T-helper 1 cell treated with Interleukin-12 subunit alpha and Interleukin-12 subunit beta and Interleukin-4 antibody, amounts not matched to agents 30 ng/mL and 1 ng/mL, for 36 hours (primary cell): ENCODE measurements at regions not wholly inside any gene's neighbourhood (a gene's known extent, or its start where the extent isn't known, plus 50 kb on each side); places are given as distances from the start of the nearest gene placed in this dataset.
"Not testable (repeated sequence)": the region's sequence is repeated elsewhere in the genome, so short reads cannot be mapped to it uniquely, and the experiment has no call there.

Experiments
- intact Hi-C: fragments of 100-400 bp; cut with micrococcal nuclease; formaldehyde crosslinking; loops from one replicate; pipeline ENCODE4 v1.15.1; 2024

GRCh38 chr16:63422715-63423114 is 1386.5 kb upstream of the CDH8 start:
- intact Hi-C loops: no loop called here

- intact Hi-C loops: no loop called here
Measured at GRCh38 chr16:63416712-63417111, 1380.5 kb upstream of the CDH8 start.

- intact Hi-C loops: no loop called here
Measured at GRCh38 chr16:63415014-63415413, 1378.8 kb upstream of the CDH8 start.

- intact Hi-C loops: no loop called here
Measured at GRCh38 chr16:63410594-63410993, 1374.4 kb upstream of the CDH8 start.

GRCh38 chr16:63403792-63404191 is 1367.6 kb upstream of the CDH8 start:
- intact Hi-C loops: no loop called here

GRCh38 chr16:63388277-63388676 is 1352.0 kb upstream of the CDH8 start:
- intact Hi-C loops: not testable (repeated sequence)

GRCh38 chr16:63385714-63386432 is 1349.6 kb upstream of the CDH8 start:
- intact Hi-C loops: no loop called here

- intact Hi-C loops: no loop called here
Measured at GRCh38 chr16:63373744-63374143, 1337.5 kb upstream of the CDH8 start.

GRCh38 chr16:63372815-63373214 is 1336.6 kb upstream of the CDH8 start:
- intact Hi-C loops: no loop called here

- intact Hi-C loops: no loop called here
Measured at GRCh38 chr16:63372283-63372682, 1336.0 kb upstream of the CDH8 start.

- intact Hi-C loops: no loop called here
Measured at GRCh38 chr16:63365649-63366304, 1329.5 kb upstream of the CDH8 start.

GRCh38 chr16:63363738-63364137 is 1327.5 kb upstream of the CDH8 start:
- intact Hi-C loops: no loop called here

- intact Hi-C loops: loop anchor here (1.0 kb wide), 1 partner anchor 1757 kb away; no protein-coding TSS in a partner anchor
Measured at GRCh38 chr16:63361032-63361624, 1324.9 kb upstream of the CDH8 start.

GRCh38 chr16:63349961-63350360 is 1313.7 kb upstream of the CDH8 start:
- intact Hi-C loops: no loop called here

GRCh38 chr16:63346000-63346399 is 1309.8 kb upstream of the CDH8 start:
- intact Hi-C loops: no loop called here

- intact Hi-C loops: no loop called here
Measured at GRCh38 chr16:63337264-63337663, 1301.0 kb upstream of the CDH8 start.

- intact Hi-C loops: no loop called here
Measured at GRCh38 chr16:63331111-63331510, 1294.9 kb upstream of the CDH8 start.

GRCh38 chr16:63326736-63327339 is 1290.6 kb upstream of the CDH8 start:
- intact Hi-C loops: no loop called here

- intact Hi-C loops: no loop called here
Measured at GRCh38 chr16:63323722-63324705, 1287.8 kb upstream of the CDH8 start.

GRCh38 chr16:63323055-63323454 is 1286.8 kb upstream of the CDH8 start:
- intact Hi-C loops: no loop called here

GRCh38 chr16:63315229-63315628 is 1279.0 kb upstream of the CDH8 start:
- intact Hi-C loops: no loop called here
